DOHH2 (cell line): ENCODE measurements at regions not wholly inside any gene's neighbourhood (a gene's known extent, or its start where the extent isn't known, plus 50 kb on each side); places are given as distances from the start of the nearest gene placed in this dataset.

Source experiments
- H3F3A ChIP-seq: fragments of 200-600 bp; sonication (generic), shearing (Covaris generic); 2 replicates; pipeline ENCODE4 v1.6.0; 2016; ENCODE audit warnings: antibody characterized with exemption, mild to moderate bottlenecking; ENCODE audit not compliant: control insufficient read depth, insufficient read depth
- H3K27ac ChIP-seq: fragments of 200-600 bp; sonication (generic); 2 replicates; pipeline ENCODE4 v1.5.1; 2014; ENCODE audit warnings: low read depth, mild to moderate bottlenecking, low read length, moderate library complexity
- H3K27me3 ChIP-seq: fragments of 200-600 bp; sonication (generic); 2 replicates; pipeline ENCODE4 v1.6.1; 2014; ENCODE audit warnings: mild to moderate bottlenecking, low read length, mixed read lengths; ENCODE audit not compliant: control insufficient read depth
- H3K36me3 ChIP-seq: fragments of 200-600 bp; sonication (generic); 2 replicates; pipeline ENCODE4 v1.6.1; 2014; ENCODE audit warnings: mild to moderate bottlenecking, low read length, moderate library complexity, mixed read lengths; ENCODE audit not compliant: control insufficient read depth
- H3K4me1 ChIP-seq: fragments of 200-600 bp; sonication (generic); 2 replicates; pipeline ENCODE4 v1.6.1; 2014; ENCODE audit warnings: mild to moderate bottlenecking, low read length, mixed read lengths; ENCODE audit not compliant: control insufficient read depth
- H3K4me2 ChIP-seq: fragments of 200-600 bp; sonication (generic); 2 replicates; pipeline ENCODE4 v1.6.0; 2014; ENCODE audit warnings: mild to moderate bottlenecking, low read length, moderate library complexity
- H3K4me3 ChIP-seq: fragments of 200-600 bp; sonication (generic); 2 replicates; pipeline ENCODE4 v1.5.1; 2014; ENCODE audit warnings: mild to moderate bottlenecking, low read length, mixed read lengths
- H3K79me2 ChIP-seq: fragments of 200-600 bp; sonication (generic); 2 replicates; pipeline ENCODE4 v1.6.1; 2014; ENCODE audit warnings: mild to moderate bottlenecking, low read length, mixed read lengths; ENCODE audit not compliant: control insufficient read depth
- H3K9me2 ChIP-seq: fragments of 200-600 bp; sonication (generic); replicated peaks from 2 replicates; pipeline ENCODE4 v1.6.1; 2014; ENCODE audit warnings: mild to moderate bottlenecking, low read length, mixed read lengths; ENCODE audit not compliant: control insufficient read depth
- H3K9me3 ChIP-seq: fragments of 200-600 bp; sonication (generic); 2 replicates; pipeline ENCODE4 v1.6.1; 2014; ENCODE audit warnings: antibody characterized with exemption, low read length, mixed read lengths; ENCODE audit not compliant: control insufficient read depth, insufficient read depth
- H4K20me1 ChIP-seq: fragments of 200-600 bp; sonication (generic); 2 replicates; pipeline ENCODE4 v1.6.0; 2014; ENCODE audit warnings: low read depth, mild to moderate bottlenecking, antibody characterized with exemption, low read length, moderate library complexity; ENCODE audit not compliant: control insufficient read depth, insufficient read depth
- EZH2phosphoT487 ChIP-seq: fragments of 200-600 bp; sonication (generic); IDR thresholded peaks from 2 replicates; pipeline ENCODE4 v1.6.1; 2017; ENCODE audit warnings: borderline replicate concordance, mild to moderate bottlenecking, antibody characterized with exemption, low read length, moderate library complexity, mixed read lengths
- TF ChIP-seq, protein P1 (sequence below): fragments of 200-600 bp; sonication (generic); IDR thresholded peaks from one replicate; pipeline ENCODE4 v1.5.1; 2014; ENCODE audit warnings: antibody characterized with exemption, mild to moderate bottlenecking, low read depth, low read length; ENCODE audit not compliant: poor library complexity, severe bottlenecking

DNA sequence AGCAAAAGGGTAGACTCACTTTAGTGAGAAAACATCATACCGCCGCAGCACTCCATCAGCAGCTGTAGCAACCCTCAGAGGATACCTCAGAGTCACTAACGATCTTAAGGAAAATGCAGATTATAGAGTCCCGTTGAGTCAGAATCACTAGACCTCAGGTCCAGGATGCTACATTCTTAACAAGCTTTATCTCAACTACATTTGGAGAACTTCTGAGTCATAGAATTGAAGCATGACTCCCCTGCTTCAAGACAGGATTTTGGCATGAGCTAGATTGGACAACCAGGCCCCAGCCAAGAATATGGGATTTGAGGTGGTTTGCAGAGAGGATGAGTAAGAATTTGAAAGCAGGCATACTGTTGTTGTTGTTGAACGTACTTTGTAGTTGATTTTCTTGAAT is 118.9 kb upstream of the UBL3 start:
- Histone ChIP-seq H3F3A (no peaks in the 10 kb centered on the region), H3K27ac (no peak overlapping the region), H3K36me3 (no peaks in the 10 kb centered on the region), H3K4me2 (no peak overlapping the region), H3K9me3 (peaks cover 3% of the 10 kb centered on the region; the same call in 1 of the 2 replicates), H3K4me1 (no peaks in the 10 kb centered on the region), H3K79me2 (no peaks in the 10 kb centered on the region), H4K20me1 (no peaks in the 10 kb centered on the region), H3K9me2 (no peaks in the 10 kb centered on the region), H3K4me3 (no peak overlapping the region), H3K27me3 (no peaks in the 10 kb centered on the region)
- TF ChIP-seq, protein P1, sequence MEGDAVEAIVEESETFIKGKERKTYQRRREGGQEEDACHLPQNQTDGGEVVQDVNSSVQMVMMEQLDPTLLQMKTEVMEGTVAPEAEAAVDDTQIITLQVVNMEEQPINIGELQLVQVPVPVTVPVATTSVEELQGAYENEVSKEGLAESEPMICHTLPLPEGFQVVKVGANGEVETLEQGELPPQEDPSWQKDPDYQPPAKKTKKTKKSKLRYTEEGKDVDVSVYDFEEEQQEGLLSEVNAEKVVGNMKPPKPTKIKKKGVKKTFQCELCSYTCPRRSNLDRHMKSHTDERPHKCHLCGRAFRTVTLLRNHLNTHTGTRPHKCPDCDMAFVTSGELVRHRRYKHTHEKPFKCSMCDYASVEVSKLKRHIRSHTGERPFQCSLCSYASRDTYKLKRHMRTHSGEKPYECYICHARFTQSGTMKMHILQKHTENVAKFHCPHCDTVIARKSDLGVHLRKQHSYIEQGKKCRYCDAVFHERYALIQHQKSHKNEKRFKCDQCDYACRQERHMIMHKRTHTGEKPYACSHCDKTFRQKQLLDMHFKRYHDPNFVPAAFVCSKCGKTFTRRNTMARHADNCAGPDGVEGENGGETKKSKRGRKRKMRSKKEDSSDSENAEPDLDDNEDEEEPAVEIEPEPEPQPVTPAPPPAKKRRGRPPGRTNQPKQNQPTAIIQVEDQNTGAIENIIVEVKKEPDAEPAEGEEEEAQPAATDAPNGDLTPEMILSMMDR, result no peak
- TF ChIP-seq EZH2phosphoT487, result no peak

DNA sequence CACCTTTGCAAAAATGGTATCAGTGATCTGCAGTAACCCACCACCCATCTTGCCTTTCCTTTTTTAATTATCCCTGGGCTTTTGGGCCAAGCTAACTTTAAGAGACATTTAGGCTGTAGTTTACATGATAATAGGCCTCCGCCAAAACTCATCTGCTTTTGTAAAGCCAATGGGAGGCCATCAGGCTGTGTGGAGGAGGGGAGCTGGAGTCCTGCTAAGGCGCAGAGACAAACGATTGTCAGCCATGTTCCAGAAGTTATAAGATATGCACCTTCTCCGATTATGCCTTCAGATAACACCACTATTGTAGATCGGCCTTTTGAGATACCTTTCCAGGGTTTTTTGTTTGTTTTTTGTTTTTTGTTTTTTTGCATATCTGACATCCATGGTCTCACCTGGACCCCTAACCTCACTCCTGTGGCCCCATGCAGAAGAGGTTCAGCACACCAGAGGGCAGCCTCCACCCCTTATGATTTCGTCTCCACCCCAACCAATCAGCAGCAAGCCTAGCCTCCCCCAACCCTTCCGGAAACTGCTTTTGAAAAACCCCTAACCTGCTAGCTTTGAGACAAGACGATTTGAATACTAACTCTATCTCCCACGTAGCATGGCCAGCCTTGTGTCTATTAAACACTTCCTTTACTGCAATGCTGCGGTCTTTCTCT is 113.9 kb upstream of the UBL3 start:
- no peak overlapping the region for H3K4me3 ChIP-seq
- no peaks in the 10 kb centered on the region for H3K36me3 ChIP-seq
- H3K27me3 ChIP-seq, result no peaks in the 10 kb centered on the region; the same call in 1 of the 2 replicates
- no peaks in the 10 kb centered on the region for H3K79me2 ChIP-seq
- no peaks in the 10 kb centered on the region for H3K4me1 ChIP-seq
- no peaks in the 10 kb centered on the region for H4K20me1 ChIP-seq
- H3K9me3 ChIP-seq, result peaks cover 3% of the 10 kb centered on the region; the same call in 1 of the 2 replicates
- no peak overlapping the region for H3K4me2 ChIP-seq
- H3K27ac ChIP-seq, result no peak overlapping the region
- no peaks in the 10 kb centered on the region for H3K9me2 ChIP-seq
- TF ChIP-seq, protein P1, result no peak
- no peak for TF ChIP-seq EZH2phosphoT487
- no peaks in the 10 kb centered on the region for H3F3A ChIP-seq

DNA sequence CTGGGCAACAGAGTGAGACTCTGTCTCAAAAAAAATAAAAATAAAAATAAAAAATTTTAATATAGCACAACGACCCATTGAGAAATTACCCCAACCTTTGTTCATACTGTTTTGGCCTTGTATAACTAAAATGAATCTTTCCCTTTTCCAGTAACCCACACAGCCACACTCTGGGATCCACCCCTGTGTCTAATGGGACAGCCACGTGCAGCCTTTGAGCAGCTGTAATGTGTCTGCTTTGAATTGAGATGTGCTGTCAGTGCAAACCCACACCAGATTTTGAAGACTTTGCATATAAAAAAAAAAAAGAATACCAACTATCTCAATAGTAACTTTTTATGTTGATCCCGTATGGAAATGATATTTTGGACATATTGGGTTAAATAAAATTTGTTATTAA is 112.7 kb upstream of the UBL3 start:
- Histone ChIP-seq H3K27ac (no peak overlapping the region), H3K4me3 (no peak overlapping the region), H3K79me2 (no peaks in the 10 kb centered on the region), H3K36me3 (no peaks in the 10 kb centered on the region), H3K27me3 (peaks cover 6% of the 10 kb centered on the region), H3K9me3 (peaks cover 3% of the 10 kb centered on the region; the same call in 1 of the 2 replicates), H3K9me2 (no peaks in the 10 kb centered on the region), H4K20me1 (no peaks in the 10 kb centered on the region), H3K4me1 (no peaks in the 10 kb centered on the region), H3K4me2 (no peak overlapping the region), H3F3A (no peaks in the 10 kb centered on the region)
- TF ChIP-seq EZH2phosphoT487, result no peak
- TF ChIP-seq, protein P1, result no peak
